ENCODE measurements at regions not wholly inside any gene's neighbourhood (a gene's known extent, or its start where the extent isn't known, plus 50 kb on each side); places are given as distances from the start of the nearest gene placed in this dataset.

- TF ChIP-seq TARDBP (IDR thresholded peaks at IDR 0.05) (no peak), ARNT (IDR thresholded peaks at IDR 0.05) (no peak), SUZ12 (IDR thresholded peaks at IDR 0.05) (no peak), FOXA1 (IDR thresholded peaks at IDR 0.05) (no peak), BHLHE40 (IDR thresholded peaks at IDR 0.05; ENCODE audit: borderline replicate concordance) (no peak), FOXK2 (IDR thresholded peaks at IDR 0.05) (no peak), ZNF384 (IDR thresholded peaks at IDR 0.05) (no peak)
These were observed 179.6 kb upstream of the SPRY1 start for GRCh38 chr4:123216946-123217345.

All from HEK293T (cell line).